ENCODE measurements at regions not wholly inside any gene's neighbourhood (a gene's known extent, or its start where the extent isn't known, plus 50 kb on each side); places are given as distances from the start of the nearest gene placed in this dataset.

GRCh38 chr18:10054366-10054765 lies 140.6 kb downstream of the VAPA start:
- H3K4me3 Mint-ChIP-seq, result no peak overlapping the region
- no peaks in the 10 kb centered on the region for H3K9me3 Mint-ChIP-seq
- no peak overlapping the region for H3K4me3 ChIP-seq (ENCODE audit: low read length)
- ChIA-PET CTCF (no interaction called here), POLR2A (no interaction called here)
- no peaks in the 10 kb centered on the region for H3K36me3 Mint-ChIP-seq (ENCODE audit: low read depth)
- no peaks in the 10 kb centered on the region for H3K9me3 ChIP-seq (ENCODE audit: control insufficient read depth in 1 of 2, insufficient read depth in 1 of 2, low read length in 2 of 2)
- no peaks in the 10 kb centered on the region for H3K4me1 Mint-ChIP-seq (ENCODE audit: low read depth)
- no peak for TF ChIP-seq CTCF (IDR thresholded peaks at IDR 0.05)
- H3K27me3 Mint-ChIP-seq, result no peaks in the 10 kb centered on the region
- no peak for ATAC-seq (ENCODE audit: poor library complexity)
- no peak for DNase-seq
- H3K36me3 ChIP-seq (ENCODE audit: insufficient read depth, low read length), result no peaks in the 10 kb centered on the region
- no peaks in the 10 kb centered on the region for H3K4me1 ChIP-seq (ENCODE audit: insufficient read depth, low read length)
- no peak overlapping the region for H3K27ac Mint-ChIP-seq
- intact Hi-C loops (cut with DNase I, micrococcal nuclease), result no loop called here
- no peak overlapping the region for H3K27ac ChIP-seq (ENCODE audit: low read depth in 1 of 2, low read length in 2 of 2)
- peaks cover 0 to 3% of the 10 kb centered on the region in 2 experiments for H3K27me3 ChIP-seq (ENCODE audit: control insufficient read depth in 1 of 2, insufficient read depth in 2 of 2, low read length in 2 of 2)

DNA sequence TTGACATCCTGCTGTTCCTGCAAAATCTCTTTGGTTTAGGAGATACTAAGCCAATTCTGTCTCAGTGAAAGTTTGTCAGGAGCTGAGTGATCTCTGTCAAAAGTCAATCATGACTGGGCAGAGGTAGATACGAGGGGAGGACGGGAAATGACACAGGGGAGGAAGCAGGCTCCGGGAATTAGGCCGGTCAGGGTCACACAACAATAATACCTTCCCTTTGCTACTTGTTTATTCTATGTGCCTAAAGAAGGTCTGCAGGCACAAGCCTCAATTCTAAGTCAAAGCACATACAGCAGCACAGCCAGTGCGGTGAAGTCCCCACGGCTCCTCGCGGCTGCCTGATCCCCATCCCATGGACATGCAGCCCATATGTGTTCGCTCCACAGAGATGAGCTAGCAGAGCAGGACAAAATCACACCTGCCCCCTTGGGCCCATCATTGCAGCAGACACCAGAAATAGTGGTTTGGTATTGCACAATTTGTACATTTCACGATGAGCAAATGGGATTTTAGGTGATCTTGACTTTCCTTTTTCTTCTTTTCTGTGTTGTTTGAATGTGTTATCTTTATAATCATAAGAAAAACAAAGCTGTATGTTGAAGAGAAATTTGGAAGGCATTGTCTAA lies 141.4 kb downstream of the VAPA start:
- H3K4me1 Mint-ChIP-seq (ENCODE audit: low read depth), result no peaks in the 10 kb centered on the region
- no peaks in the 10 kb centered on the region for H3K36me3 ChIP-seq (ENCODE audit: insufficient read depth, low read length)
- intact Hi-C loops (cut with DNase I, micrococcal nuclease), result no loop called here
- H3K9me3 ChIP-seq (ENCODE audit: control insufficient read depth in 1 of 2, insufficient read depth in 1 of 2, low read length in 2 of 2), result peaks cover 0 to 3% of the 10 kb centered on the region in 2 experiments
- no peaks in the 10 kb centered on the region for H3K4me1 ChIP-seq (ENCODE audit: insufficient read depth, low read length)
- DNase-seq (no peak), ATAC-seq (ENCODE audit: poor library complexity) (no peak)
- no peaks in the 10 kb centered on the region for H3K9me3 Mint-ChIP-seq
- H3K27ac Mint-ChIP-seq, result no peak overlapping the region
- H3K27me3 Mint-ChIP-seq, result no peaks in the 10 kb centered on the region
- no peak overlapping the region for H3K4me3 Mint-ChIP-seq
- ChIA-PET POLR2A (no interaction called here), CTCF (no interaction called here)
- TF ChIP-seq CTCF (IDR thresholded peaks at IDR 0.05), result no peak
- no peaks in the 10 kb centered on the region for H3K36me3 Mint-ChIP-seq (ENCODE audit: low read depth)
- H3K27me3 ChIP-seq (ENCODE audit: control insufficient read depth in 1 of 2, insufficient read depth in 2 of 2, low read length in 2 of 2), result peaks cover 0 to 3% of the 10 kb centered on the region in 2 experiments
- H3K27ac ChIP-seq (ENCODE audit: low read depth in 1 of 2, low read length in 2 of 2), result no peak overlapping the region
- no peak overlapping the region for H3K4me3 ChIP-seq (ENCODE audit: low read length)

DNA sequence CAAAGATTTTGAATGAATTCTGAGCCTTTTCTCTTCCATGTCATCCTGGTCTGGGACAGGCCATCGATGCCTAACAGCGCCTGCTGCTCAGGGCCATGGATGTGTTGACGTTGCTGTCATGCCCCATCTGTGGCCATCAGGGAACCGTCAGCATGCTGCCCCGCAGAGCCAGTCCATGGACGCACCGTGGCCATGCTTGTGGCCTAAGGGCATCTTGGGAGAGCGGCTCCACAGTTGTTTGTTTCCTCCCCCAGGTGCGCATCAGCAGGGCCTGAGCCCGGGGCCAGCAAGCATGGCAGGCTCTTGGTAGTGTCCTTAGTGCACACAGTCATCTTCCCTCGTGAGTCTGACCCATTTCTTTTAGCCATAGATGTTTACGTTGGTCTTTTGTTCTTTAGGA lies 142.7 kb downstream of the VAPA start:
- Histone ChIP-seq H3K27ac (ENCODE audit: low read depth in 1 of 2, low read length in 2 of 2) (no peak overlapping the region), H3K36me3 (ENCODE audit: insufficient read depth, low read length) (no peaks in the 10 kb centered on the region), H3K9me3 (ENCODE audit: control insufficient read depth in 1 of 2, insufficient read depth in 1 of 2, low read length in 2 of 2) (peaks cover 0 to 3% of the 10 kb centered on the region in 2 experiments), H3K4me3 (ENCODE audit: low read length) (no peak overlapping the region), H3K27me3 (ENCODE audit: control insufficient read depth in 1 of 2, insufficient read depth in 2 of 2, low read length in 2 of 2) (peaks cover 0 to 3% of the 10 kb centered on the region in 2 experiments), H3K4me1 (ENCODE audit: insufficient read depth, low read length) (no peaks in the 10 kb centered on the region)
- no peak for TF ChIP-seq CTCF (IDR thresholded peaks at IDR 0.05)
- ChIA-PET CTCF (no interaction called here), POLR2A (no interaction called here)
- intact Hi-C loops (cut with DNase I, micrococcal nuclease), result no loop called here
- H3K4me3 Mint-ChIP-seq, result no peak overlapping the region
- no peaks in the 10 kb centered on the region for H3K4me1 Mint-ChIP-seq (ENCODE audit: low read depth)
- ATAC-seq (ENCODE audit: poor library complexity) (no peak), DNase-seq (no peak)
- no peaks in the 10 kb centered on the region for H3K9me3 Mint-ChIP-seq
- H3K27ac Mint-ChIP-seq, result no peak overlapping the region
- no peaks in the 10 kb centered on the region for H3K36me3 Mint-ChIP-seq (ENCODE audit: low read depth)
- peaks cover 5% of the 10 kb centered on the region for H3K27me3 Mint-ChIP-seq
